Stimulated activated CD4-positive, alpha-beta T cell treated with anti-CD3 and anti-CD28 coated beads, TNF-alpha, amount 100 ng/mL, for 48 hours (primary cell): ENCODE measurements at regions not wholly inside any gene's neighbourhood (a gene's known extent, or its start where the extent isn't known, plus 50 kb on each side); places are given as distances from the start of the nearest gene placed in this dataset.

Experiments
- DNase-seq, 3 donors: peaks; one replicate each; pipeline ENCODE4 v3.0.0-alpha.2; 2020; ENCODE audit warnings: low read depth in 3 of 3

DNA sequence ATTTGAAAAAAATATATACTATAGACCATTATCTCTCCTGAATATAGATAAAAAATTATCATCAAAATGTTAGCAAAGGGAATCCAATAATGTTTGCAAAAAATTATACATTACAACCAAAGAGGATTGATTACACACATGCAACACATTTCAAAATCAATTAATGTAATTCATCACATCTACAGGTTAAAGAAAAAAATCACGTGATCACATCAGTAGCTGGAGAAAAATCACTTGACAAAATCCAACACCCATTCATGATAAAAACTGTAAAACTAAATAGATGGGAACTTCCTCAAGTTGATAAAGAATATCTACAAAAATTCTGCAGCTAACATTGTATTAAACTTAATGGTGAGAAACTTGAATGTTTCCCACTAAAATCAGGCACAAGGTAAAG lies 1047.5 kb upstream of the CNTNAP5 start:
- no peak for DNase-seq

DNA sequence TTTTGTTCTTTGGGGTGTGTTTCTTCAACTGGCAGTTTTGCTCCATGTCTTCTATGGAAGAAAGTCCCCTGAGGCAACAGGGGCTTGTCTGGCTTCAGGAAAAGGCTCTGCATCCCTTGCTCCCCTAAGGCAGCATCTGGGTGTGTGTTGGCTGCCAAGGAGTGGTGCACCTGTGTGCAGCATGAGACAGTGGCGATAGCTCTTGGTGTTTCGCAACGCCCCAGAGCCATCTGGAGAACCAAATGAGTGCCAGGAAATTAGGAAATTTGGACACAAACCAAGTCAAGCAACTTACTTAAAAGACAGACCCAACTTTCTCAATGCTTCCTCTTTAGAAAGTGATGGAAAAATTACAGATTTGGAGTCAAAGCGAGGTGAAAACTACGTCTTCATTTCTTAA lies 1044.4 kb upstream of the CNTNAP5 start:
- no peak for DNase-seq

DNA sequence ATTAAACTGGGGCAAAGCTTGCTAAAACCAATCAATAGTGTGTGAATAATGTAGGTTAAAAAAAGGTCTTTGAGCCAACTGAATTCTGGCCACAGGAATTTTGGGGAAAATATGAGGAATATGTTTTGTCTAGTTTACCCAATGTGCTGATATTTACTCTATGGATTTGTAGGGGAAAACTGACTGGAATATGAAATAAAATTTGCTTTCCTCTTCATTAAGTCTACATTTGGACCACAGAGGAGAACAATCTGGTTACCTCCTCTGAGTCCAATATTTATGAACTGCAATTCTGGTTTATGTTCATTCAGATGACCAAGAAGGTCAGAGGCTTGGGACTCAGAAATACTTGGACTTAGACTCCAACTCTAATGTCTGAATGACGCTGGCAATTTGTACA lies 1042.2 kb upstream of the CNTNAP5 start:
- DNase-seq = no peak

DNA sequence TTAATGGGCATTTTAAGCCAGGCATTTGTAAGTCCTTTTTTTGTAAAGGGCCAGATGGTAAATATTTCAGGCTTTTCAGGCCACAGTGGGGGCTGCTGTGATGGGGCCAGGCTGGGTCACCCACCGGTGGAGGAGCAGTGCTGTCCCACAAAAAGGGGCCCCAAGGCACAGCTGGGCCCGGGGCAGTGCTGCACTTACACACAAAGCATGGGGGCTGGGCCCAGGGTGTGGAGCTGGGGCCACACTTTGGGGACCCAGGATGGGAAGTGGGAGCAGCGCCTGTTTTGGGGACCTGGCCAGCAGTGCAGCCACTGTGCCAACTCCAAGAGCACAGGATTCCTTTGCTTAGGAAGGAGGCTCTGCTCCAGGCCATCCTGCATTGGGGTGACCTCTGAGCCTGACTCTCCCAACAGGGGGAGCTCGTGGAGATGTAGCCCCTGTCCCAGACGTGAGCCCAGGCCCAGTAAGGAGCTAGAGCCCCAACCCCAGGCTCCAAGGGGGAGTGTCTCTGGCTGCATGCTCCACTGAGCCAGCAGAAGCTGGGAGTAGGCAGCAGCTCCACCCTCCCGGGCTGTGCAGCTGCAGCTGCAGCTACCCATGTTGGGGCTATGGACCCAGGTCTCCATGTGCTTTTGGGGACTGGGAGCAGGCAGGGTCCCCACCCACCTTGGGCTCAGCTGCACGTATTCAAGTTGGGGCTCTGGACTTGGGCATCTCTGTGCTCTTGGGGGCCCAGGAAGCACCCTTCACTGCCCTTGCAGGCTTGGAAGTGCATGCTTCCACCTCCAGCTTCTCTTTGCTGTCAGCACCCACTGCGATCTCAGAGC lies 1036.5 kb upstream of the CNTNAP5 start:
- no peak for DNase-seq

DNA sequence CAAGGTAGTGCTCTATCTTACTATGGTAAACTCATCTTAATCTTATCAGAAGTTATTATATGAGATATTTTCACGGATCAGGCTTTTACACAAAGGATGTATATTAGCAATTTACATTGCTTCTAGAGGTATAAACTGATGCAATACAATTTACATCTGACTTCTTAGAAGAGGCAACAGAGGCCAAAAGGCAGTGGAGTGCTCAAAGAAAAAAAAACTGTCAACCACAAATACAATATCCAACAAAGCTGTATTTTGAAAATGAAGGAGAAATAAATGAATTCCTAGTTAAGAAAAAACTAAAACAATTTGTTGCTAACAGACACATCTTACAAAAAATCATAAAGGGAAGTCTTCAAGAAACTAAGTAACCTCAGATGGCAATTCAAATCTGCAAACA lies 1031.5 kb upstream of the CNTNAP5 start:
- DNase-seq = no peak

DNA sequence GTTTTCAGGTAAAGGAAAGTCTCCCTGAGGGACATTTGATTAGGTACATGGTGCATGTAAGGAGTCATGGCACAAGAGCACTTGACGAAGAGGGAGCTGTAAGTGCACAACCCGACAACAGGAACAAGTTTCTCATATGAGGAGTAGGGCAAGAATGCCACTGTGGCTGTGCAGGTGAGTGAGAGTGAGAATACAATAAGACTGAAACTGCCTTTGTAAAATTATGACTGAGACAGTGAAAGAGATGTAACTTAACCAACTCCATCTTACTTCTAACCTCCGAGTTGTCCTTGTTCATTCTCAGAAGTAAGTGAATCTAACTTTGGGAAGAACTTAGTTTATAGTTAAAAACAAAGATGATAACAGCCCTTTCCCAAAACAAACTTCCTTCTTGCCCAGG lies 1025.8 kb upstream of the CNTNAP5 start:
- DNase-seq = no peak

DNA sequence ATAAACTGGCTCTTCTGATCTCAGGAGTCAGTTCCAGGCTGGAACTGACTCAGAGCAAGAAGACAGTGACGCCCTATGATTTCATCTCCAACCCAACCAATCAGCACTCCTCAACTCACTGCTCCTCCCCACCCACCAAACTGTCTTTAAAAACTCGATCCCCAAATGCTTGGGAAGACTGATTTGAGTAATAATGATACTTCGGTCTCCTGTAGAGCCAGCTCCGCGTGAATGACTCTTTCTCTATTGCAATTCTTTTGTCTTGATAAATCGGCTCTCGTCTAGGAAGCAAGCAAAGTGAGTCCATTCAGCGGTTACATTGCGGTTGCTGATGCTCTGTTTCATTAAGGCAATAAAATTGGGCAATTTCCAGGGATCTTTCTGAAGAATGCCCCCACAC lies 1025.3 kb upstream of the CNTNAP5 start:
- no peak for DNase-seq

DNA sequence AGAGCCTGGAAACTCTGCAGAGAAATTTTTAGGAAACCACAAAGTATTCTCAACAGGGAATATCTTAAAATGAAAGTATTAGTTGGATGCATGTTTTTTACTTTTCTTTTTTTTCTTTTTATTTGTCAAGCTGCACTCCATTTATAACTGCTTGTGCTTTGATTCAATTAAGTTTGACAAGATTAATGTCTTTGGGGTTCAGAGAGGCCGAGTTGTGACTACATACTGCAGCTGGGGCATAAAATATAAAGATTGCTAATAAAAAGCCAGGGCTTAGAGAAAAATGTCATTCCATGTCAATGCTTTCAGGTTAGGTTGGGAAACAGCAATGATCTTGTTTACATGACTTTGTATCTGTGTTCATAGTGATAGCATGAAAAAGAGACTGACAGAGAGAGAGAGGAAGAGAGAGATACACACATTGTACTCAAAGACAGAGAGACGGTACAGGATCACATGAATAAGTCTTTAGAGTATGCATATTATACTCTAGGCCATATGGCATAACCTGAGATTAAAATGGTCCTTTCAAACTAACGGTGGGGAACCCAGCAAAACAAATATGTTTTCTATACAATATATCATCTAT lies 1022.3 kb upstream of the CNTNAP5 start:
- DNase-seq = no peak

DNA sequence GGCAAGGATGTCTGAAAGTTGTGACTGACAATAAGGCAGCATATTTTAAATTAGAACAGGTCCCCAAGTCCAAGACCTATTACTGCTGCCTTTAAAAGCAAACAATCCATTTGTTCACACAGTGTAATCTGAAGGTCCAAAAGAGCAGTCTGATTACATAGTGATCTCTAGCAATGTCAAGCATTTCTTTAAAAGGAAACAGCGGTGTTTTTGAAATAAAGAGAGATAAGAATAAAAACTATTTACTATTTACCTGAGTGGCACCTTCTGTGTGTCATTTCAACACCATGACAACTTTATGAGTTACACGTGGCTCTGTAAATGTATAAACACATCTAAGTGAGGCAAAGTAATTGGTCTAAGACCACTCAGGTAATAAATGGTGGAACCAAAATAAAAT lies 1009.9 kb upstream of the CNTNAP5 start:
- DNase-seq = no peak

DNA sequence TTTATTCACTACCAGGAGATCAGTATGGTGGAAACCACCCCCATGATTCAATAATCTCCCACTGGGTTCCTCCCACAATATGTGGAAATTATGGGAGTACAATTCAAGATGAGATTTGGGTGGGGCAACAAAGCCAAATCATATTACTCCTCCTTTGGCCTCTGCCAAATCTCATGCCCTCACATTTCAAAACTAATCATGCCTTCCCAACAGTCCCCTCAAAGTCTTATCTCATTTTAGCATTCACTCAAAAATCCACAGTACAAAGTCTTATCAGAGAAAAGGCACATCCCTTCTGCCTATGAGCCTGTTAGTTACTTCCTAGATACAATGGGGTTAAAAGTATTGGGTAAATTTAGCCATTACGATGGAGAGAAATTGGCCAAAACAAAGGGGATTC lies 989.5 kb upstream of the CNTNAP5 start:
- no peak for DNase-seq

DNA sequence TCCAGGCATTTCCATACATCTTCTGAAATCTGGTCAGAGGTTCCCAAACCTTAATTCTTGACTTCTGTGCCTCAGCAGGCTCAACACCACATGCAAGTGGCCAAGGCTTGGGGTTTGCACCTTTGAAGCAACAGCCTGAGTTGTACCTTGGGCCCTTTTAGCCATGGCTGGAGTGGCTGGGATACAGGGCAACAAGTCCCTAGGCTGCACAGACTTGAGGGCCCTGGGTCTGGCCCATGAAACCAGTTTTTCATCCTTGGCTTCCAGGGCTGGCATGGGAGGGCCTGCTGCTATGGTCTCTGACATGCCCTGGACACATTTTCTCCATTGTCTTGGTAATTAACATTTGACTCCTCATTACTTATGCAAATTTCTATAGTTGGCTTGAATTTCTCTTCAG lies 988.8 kb upstream of the CNTNAP5 start:
- DNase-seq = no peak

DNA sequence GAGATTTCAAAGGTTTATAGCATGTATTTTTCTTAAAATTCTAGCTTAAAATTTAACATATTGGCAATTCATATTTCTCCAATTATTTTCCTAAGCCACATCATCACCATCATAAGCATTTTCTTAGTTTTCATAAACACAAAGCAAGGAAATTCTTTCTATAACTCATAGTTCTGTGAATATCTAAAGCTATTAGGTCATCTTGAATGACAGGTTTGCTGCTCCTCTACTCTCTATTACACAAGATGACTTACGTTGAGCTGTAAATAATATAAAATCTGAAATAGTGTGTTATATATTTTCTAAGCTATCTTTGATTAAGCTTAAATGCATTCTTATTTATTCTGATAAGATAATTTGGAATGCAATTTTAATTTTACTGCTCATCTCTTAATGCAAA lies 984.6 kb upstream of the CNTNAP5 start:
- no peak for DNase-seq

DNA sequence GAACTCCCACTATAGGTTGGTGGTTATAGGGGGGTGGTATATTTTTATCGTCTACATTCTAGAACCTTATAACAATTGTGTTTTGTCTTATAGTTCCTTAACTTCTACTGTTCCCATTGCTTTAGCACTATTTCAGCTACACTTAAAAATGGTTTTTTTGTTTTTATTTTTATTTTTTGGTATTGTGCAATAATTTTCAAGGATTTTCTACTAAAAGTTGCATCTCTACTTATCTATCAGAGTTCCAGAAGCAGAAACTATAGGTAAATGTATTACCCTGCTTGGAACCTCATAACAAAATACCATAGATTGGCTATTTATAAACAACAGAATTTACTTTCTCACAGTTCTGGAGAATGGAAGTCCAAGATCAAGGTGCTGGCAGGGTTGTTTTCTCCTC lies 981.6 kb upstream of the CNTNAP5 start:
- DNase-seq = no peak

DNA sequence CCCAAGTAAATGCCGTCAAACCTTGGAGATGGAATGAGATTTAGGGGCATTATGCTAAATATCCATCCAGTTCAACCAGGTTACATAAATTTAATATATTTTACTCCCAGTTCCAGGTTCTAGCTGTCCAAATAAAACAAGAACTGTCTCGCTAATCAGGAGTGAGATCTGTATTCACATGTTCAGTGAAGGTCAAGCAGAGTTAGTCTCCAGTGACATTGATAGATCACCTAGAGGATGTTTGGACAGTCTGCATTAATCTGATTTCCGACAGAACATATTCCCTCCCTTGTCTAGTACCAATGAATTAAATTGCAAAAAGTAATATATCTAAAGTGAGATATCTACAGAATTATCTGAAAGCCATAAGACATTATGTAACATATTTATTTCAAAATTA lies 979.4 kb upstream of the CNTNAP5 start:
- no peak for DNase-seq

DNA sequence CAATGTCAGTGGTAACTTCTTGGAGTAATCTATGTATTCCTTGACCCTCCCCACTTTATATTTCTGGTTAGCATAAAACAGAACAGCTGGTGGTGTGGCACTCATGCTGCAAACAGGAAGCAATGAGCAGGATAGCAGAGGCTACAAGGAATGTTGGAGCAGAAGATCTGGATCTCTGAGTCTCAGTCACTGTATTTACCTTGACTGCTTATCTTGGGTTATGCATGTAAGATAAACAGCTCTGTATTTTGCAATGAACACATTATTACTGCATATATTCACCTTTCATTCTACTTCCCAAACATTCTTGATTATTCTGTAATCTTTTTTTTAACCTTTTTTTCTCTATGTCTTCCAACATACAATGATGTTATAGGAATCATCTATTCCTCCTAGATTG lies 977.9 kb upstream of the CNTNAP5 start:
- no peak for DNase-seq

DNA sequence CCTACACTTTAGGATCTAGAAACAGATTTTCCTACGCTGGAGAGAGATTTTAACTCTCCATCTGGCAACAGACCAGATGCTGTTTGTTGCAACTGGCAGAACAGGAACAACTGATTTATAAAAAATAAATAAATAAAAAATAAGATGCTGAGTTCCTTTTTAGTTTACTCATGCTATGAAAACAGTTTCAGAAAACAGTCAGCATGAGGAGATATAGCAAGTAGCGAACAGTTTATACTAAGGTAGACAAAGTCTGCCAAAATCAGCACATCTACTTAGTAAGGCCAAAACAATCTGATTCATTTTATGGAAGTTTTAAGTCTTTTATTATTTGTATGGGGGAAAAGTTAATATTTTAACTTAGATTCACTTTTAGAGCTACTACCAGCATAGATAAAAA lies 974.0 kb upstream of the CNTNAP5 start:
- no peak for DNase-seq

DNA sequence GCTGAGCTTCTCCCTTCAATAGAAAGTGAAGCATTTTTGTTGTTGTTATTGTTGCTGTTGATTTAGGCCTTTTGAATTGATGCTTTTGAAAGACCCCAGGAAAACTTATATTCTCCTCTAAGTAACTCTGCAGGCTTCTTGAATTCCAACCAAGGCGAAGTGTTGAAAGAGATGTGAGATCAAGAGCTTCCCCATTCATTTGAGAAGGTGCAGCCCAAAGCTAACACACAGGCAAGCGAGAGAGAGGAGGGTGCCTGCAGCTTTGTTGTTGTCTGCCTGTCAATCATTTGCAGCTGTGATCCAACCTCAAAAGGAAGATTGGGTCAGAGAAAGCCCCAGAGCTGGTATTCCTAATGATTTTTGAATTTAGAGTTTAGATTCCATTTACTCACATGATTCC lies 963.6 kb upstream of the CNTNAP5 start:
- DNase-seq = no peak

DNA sequence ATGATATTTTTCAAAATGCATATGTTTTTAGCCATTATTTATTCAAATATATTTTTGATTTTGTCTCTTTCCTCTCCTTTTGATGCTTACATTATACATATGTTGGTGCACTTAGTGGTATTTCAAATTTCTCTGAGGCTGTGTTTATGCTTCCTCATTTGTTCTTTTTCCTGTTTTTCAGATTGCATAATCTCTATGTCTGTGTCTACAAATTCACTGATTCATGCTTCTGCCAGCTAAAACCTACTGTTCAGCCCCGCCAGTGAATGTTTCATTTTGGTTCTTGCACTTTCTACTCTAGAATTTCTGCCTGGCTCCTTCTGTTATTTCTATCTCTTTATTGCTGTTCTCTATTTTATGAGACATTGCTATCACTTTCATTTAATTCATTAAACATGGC lies 951.7 kb upstream of the CNTNAP5 start:
- DNase-seq = no peak

DNA sequence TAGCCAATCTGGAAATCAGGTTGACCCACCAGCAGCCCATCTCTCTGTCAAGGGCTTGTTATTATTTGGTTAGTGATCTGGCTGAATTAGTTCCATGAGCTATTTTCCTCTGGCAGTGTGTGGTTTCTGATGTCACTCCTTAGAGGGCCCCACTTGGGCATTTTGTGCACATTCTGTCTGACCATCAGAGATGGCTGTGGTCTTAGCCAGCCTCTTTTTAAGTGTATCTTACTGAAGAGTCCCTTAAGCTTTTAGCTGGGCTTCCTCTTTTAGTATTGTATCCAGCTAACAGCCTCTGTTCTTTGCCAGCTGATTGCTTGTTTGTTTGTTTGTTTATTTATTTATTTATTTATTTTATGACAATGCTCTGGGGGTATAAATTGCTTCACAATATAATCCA lies 951.1 kb upstream of the CNTNAP5 start:
- DNase-seq = no peak

DNA sequence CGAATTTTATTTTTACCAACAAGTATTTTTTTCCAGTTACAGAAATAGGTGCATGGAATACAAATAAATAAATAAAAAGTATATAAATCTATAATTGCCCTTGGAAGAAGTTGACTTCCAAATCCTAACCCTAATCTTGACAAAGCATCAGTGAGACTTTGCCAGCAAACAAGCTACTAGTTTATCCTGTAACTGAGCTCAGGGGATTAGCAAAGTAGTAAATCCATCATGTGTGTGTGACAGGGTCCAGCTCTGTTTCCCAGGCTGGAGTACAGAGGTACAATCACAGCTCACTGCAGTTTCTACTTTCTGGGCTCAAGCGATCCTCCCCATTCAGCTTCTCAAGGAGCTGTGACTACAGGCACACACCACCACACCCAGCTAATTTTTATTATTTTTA lies 948.0 kb upstream of the CNTNAP5 start:
- DNase-seq = no peak

DNA sequence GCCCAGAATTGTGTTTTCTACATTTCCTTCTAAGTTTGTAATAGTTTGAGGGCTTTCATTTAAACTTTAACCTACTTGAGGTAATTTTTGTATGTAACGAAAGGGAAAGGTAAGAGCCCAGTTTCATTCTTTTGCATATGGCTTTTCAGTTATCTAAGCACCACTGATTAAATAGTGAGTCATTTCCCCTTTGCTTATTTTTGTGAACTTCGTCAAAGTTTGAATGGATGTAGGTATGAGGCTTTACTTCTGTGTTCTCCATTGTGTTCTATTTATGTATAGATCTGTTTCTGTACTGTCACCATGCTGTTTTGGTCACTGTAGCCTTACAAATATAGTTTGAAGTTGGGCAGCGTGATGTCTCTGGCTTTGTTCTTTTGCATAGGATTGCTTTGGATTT lies 944.8 kb upstream of the CNTNAP5 start:
- DNase-seq = no peak

DNA sequence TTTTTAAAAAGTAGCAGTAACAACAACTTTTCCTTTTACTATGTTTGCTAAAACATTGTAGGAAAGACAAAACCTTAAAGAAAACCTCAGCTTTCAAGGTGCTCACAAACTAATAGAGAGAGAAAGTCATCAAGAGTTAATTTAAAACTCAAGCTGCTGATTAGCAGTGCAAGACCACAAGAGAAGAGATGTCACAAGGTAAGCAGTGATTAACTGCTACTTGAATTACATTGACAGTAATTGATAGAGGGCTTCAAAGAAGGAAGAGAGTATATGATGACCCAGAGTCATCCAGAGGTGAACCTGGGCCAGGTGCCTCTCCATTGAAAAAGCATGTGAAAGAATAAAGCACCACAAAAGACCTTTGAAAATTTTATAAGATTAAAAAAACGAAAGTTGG lies 939.6 kb upstream of the CNTNAP5 start:
- DNase-seq = no peak

DNA sequence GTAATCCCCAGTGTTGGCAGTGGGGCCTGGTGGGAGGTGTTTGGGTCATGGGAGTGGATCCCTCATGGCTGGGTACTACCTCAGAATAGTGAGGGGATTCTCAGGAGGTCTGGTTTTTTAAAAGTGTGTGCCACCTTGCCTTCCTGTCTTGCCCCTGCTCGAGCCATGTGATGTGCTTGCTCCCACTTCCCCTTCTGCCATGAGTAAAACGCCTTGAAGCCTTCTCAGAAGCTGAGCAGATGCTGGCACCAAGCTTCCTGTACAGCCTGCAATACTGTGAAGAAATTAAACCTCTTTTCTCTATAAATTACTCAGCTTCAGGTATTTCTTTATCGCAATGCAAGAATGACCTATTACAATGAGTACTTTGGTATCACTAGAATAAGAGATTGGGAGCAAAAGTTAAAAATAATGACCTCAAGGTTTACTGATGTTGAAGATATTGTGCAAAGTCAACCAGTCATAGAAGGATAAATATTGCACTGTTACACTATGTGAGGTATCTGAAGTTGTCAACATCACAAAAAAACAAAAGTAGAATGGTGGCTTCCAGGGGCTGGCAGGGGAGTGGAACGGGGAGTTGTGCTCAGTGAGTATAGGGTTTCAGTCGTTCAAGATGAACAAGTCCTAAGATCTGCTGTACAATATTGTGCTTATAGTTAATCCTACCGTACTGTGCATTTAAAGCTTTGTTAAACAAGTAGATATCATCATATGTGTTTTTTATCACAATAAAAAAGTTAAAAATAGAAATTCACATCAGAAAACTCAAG lies 938.3 kb upstream of the CNTNAP5 start:
- DNase-seq = no peak
